HUES6 (cell line): ENCODE measurements at regions not wholly inside any gene's neighbourhood (a gene's known extent, or its start where the extent isn't known, plus 50 kb on each side); places are given as distances from the start of the nearest gene placed in this dataset.

Source experiments
- H3K27ac ChIP-seq: 2 replicates; pipeline ENCODE4 v1.7.0; 2013; ENCODE audit warnings: low read depth, mild to moderate bottlenecking, low read length, inconsistent platforms
- H3K27me3 ChIP-seq: 2 replicates; pipeline ENCODE4 v1.6.1; 2013; ENCODE audit warnings: low read length; ENCODE audit not compliant: control insufficient read depth, insufficient read depth
- H3K36me3 ChIP-seq: 2 replicates; pipeline ENCODE4 v1.6.1; 2013; ENCODE audit warnings: low read length; ENCODE audit not compliant: control insufficient read depth, insufficient read depth
- H3K4me1 ChIP-seq: 2 replicates; pipeline ENCODE4 v1.6.1; 2013; ENCODE audit warnings: low read length; ENCODE audit not compliant: control insufficient read depth, insufficient read depth
- H3K4me3 ChIP-seq: 2 replicates; pipeline ENCODE4 v1.5.1; 2013; ENCODE audit warnings: low read depth, low read length
- H3K9ac ChIP-seq: one replicate; pipeline ENCODE4 v1.6.1; 2013; ENCODE audit warnings: mild to moderate bottlenecking, low read length
- H3K9me3 ChIP-seq: 2 replicates; pipeline ENCODE4 v1.6.1; 2013; ENCODE audit warnings: low read depth, low read length; ENCODE audit not compliant: control insufficient read depth, insufficient read depth

- Histone ChIP-seq H3K36me3 (no peaks in the 10 kb centered on the region), H3K4me3 (no peak overlapping the region), H3K9ac (no peak overlapping the region), H3K27ac (no peak overlapping the region), H3K27me3 (no peaks in the 10 kb centered on the region), H3K9me3 (no peaks in the 10 kb centered on the region), H3K4me1 (peaks cover 32% of the 10 kb centered on the region)
These were observed 326.4 kb upstream of the ZMIZ1 start for GRCh38 chr10:78742406-78742729.

GRCh38 chr10:78742730-78743615 lies 325.8 kb upstream of the ZMIZ1 start:
- no peaks in the 10 kb centered on the region for H3K27me3 ChIP-seq
- H3K4me1 ChIP-seq, result peaks cover 32% of the 10 kb centered on the region
- H3K36me3 ChIP-seq, result no peaks in the 10 kb centered on the region
- H3K4me3 ChIP-seq, result no peak overlapping the region
- H3K9me3 ChIP-seq, result no peaks in the 10 kb centered on the region
- no peak overlapping the region for H3K27ac ChIP-seq
- H3K9ac ChIP-seq, result no peak overlapping the region

DNA sequence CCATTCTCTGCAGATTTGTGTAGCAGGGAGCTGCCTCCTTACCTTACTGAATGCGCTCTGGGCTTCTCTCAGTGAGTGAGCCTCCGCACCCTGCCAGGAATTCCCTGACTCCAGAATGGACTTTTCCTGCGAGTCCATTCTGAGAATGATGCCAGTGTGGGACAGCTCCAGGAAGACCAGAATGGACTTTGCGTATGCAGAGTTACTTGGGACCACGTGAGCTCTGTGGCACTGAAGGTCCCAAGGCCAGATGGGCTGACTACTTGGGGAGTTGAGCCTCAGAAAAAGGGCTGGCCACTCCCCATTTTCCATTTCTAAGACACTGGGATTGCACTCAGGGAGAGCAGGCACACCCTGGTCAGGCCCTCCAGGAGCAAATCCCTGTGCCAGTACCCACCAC lies 324.7 kb upstream of the ZMIZ1 start:
- Histone ChIP-seq H3K9me3 (no peaks in the 10 kb centered on the region), H3K36me3 (no peaks in the 10 kb centered on the region), H3K27me3 (no peaks in the 10 kb centered on the region), H3K4me3 (no peak overlapping the region), H3K4me1 (peaks cover 30% of the 10 kb centered on the region), H3K27ac (no peak overlapping the region), H3K9ac (no peak overlapping the region)

DNA sequence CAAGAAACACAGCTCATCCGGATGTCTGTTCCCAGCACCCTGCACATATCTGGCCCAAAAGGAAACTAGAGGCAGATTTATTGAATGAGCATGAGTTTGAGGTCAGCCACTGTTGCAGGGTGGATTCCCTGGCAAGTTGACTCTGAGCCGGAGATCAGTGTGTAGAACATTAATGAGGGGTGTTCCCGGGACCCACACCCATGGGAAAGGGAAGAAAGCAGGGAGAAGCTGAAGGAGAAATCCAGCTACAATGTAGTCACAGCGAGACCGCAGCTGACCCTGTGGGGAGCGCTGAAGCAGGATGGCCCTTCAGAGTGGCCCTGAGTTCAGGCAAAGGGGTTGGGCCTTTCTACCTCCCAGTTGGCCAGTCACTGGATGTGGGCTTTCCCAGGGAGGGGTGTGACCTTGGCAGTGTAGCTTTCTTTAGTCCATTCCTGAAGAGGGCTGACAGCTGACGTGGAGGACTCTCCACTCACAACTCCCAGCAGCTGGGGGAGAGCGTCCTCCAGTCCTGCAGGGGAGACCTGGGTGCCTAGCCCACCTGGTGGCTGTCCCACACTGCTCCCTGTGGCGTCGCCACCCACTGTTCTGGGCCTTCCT lies 324.2 kb upstream of the ZMIZ1 start:
- Histone ChIP-seq H3K9me3 (no peaks in the 10 kb centered on the region), H3K9ac (no peak overlapping the region), H3K27me3 (no peaks in the 10 kb centered on the region), H3K27ac (no peak overlapping the region), H3K4me3 (no peak overlapping the region), H3K36me3 (no peaks in the 10 kb centered on the region), H3K4me1 (peaks cover 25% of the 10 kb centered on the region)

- no peak overlapping the region for H3K9ac ChIP-seq
- H3K27me3 ChIP-seq, result no peaks in the 10 kb centered on the region
- H3K36me3 ChIP-seq, result no peaks in the 10 kb centered on the region
- H3K27ac ChIP-seq, result no peak overlapping the region
- no peaks in the 10 kb centered on the region for H3K9me3 ChIP-seq
- peaks cover 22% of the 10 kb centered on the region; the same call in 1 of the 2 replicates for H3K4me1 ChIP-seq
- H3K4me3 ChIP-seq, result no peak overlapping the region
These were observed 323.3 kb upstream of the ZMIZ1 start for GRCh38 chr10:78745441-78745840.

GRCh38 chr10:78746155-78746763 lies 322.5 kb upstream of the ZMIZ1 start:
- Histone ChIP-seq H3K36me3 (no peaks in the 10 kb centered on the region), H3K4me3 (no peak overlapping the region), H3K4me1 (peaks cover 22% of the 10 kb centered on the region; the same call in 1 of the 2 replicates), H3K27ac (no peak overlapping the region), H3K27me3 (no peaks in the 10 kb centered on the region), H3K9me3 (no peaks in the 10 kb centered on the region), H3K9ac (no peak overlapping the region)

DNA sequence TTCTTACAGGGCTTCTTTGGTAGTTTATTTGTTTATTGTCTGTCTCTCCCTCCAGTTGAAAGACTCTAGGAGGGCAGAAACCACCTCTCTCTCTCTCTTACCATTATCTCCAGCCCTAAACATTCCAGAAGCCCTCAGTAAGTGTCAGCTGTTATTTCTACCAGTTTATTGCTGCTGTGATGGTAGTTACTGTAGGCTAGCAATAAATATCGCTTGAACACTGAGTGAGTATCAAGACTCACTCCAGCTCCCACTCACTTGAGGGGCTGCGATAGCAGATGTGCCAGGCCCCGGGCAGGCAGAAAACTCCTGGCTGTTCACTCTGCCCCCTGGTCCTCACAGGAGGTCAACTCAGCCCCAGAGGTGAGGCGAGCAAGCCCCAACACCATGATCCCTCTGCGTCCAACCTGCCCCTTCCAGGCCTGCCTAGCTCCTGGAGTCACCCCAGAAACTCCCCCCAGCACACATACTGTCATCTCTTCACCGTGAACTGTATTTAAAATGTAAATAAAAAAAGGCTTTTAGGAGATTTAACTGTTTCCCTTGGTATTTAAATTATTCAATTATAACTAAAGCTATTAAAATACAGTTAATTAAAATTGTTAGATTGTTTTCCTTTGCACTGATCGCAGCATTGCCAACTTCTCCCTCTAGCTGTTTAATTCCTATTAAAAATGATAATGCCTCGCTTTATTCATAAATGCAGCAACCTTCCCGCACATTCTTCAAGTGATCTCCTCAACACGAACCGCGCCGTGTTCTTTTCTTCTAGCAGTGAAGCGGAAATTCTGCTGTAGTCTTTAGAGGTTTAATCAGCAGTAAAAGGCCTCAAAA lies 321.1 kb upstream of the ZMIZ1 start:
- Histone ChIP-seq H3K9ac (no peak overlapping the region), H3K9me3 (no peaks in the 10 kb centered on the region), H3K4me1 (peaks cover 22% of the 10 kb centered on the region; the same call in 1 of the 2 replicates), H3K27ac (no peak overlapping the region), H3K4me3 (no peak overlapping the region), H3K27me3 (no peaks in the 10 kb centered on the region), H3K36me3 (no peaks in the 10 kb centered on the region)

DNA sequence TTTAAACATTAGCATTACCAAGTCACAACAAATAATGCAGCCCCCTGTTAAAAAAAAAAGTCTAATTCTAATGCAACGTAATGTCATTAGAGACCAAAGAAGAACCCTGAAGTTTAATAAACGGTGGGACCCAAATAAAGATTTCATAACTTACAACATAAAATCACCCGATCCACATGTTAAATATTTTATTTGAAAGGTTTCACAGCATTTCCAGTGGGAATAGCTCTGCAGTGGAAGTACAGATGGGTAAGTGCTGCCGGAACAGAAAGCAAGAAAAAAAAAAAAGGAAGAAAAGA lies 320.6 kb upstream of the ZMIZ1 start:
- Histone ChIP-seq H3K36me3 (no peaks in the 10 kb centered on the region), H3K27me3 (no peaks in the 10 kb centered on the region), H3K4me1 (peaks cover 22% of the 10 kb centered on the region; the same call in 1 of the 2 replicates), H3K27ac (no peak overlapping the region), H3K9ac (no peak overlapping the region), H3K9me3 (no peaks in the 10 kb centered on the region), H3K4me3 (no peak overlapping the region)

DNA sequence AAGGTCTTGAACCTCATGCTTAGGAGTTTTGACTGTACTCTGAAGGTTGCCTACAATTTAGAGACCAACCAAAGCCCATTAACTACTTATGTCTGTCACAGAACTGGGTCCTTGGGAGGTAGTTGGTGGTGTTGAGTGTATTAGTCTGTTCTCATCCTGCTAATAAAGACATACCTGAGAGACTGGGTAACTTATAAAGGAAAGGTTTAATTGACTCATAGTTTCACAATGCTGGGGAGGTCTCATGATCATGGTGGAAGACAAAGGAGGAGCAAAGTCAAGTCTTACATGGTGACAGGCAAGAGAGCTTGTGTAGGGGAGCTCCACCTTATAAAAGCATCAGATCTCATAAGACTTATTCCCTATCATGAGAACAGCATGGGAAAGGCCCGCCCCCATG lies 319.6 kb upstream of the ZMIZ1 start:
- no peak overlapping the region for H3K4me3 ChIP-seq
- H3K27me3 ChIP-seq, result no peaks in the 10 kb centered on the region; the same call in 1 of the 2 replicates
- H3K9me3 ChIP-seq, result no peaks in the 10 kb centered on the region
- H3K9ac ChIP-seq, result no peak overlapping the region
- H3K27ac ChIP-seq, result no peak overlapping the region
- H3K36me3 ChIP-seq, result no peaks in the 10 kb centered on the region
- peaks cover 19% of the 10 kb centered on the region; the same call in 1 of the 2 replicates for H3K4me1 ChIP-seq

GRCh38 chr10:78749898-78750297 lies 318.9 kb upstream of the ZMIZ1 start:
- H3K27me3 ChIP-seq, result no peaks in the 10 kb centered on the region; the same call in 1 of the 2 replicates
- H3K4me3 ChIP-seq, result no peak overlapping the region
- H3K9ac ChIP-seq, result no peak overlapping the region
- no peaks in the 10 kb centered on the region for H3K36me3 ChIP-seq
- H3K4me1 ChIP-seq, result peaks cover 21% of the 10 kb centered on the region
- no peak overlapping the region for H3K27ac ChIP-seq
- no peaks in the 10 kb centered on the region for H3K9me3 ChIP-seq
